Neural progenitor cell (in vitro differentiated cells): ENCODE measurements at regions not wholly inside any gene's neighbourhood (a gene's known extent, or its start where the extent isn't known, plus 50 kb on each side); places are given as distances from the start of the nearest gene placed in this dataset.

Experiments used
- DNase-seq: peaks from one replicate; pipeline ENCODE4 v3.0.0-alpha.2; 2016; ENCODE audit warnings: low spot score
- H2AFZ ChIP-seq: fragments of 200-600 bp; sonication (generic); replicated peaks from 2 replicates; pipeline ENCODE4 v1.6.1; 2016; ENCODE audit warnings: antibody characterized with exemption
- H3F3A ChIP-seq: fragments of 200-600 bp; sonication (generic); 2 replicates; pipeline ENCODE4 v1.6.1; 2016; ENCODE audit warnings: antibody characterized with exemption, low read depth
- H3K27ac ChIP-seq: fragments of 200-600 bp; sonication (generic); 2 replicates; pipeline ENCODE4 v1.5.1; 2016; ENCODE audit warnings: mild to moderate bottlenecking
- H3K27me3 ChIP-seq: fragments of 200-600 bp; sonication (generic); 2 replicates; pipeline ENCODE4 v1.6.1; 2016; ENCODE audit warnings: mild to moderate bottlenecking, moderate library complexity
- H3K36me3 ChIP-seq: fragments of 200-600 bp; sonication (generic); 2 replicates; pipeline ENCODE4 v1.5.1; 2016
- H3K4me1 ChIP-seq: fragments of 200-600 bp; sonication (generic); 2 replicates; pipeline ENCODE4 v1.6.1; 2016; ENCODE audit warnings: mixed run types
- H3K4me2 ChIP-seq: fragments of 200-600 bp; sonication (generic); 2 replicates; pipeline ENCODE4 v1.6.1; 2016
- H3K4me3 ChIP-seq: fragments of 200-600 bp; sonication (generic); 2 replicates; pipeline ENCODE4 v1.5.1; 2016
- H3K79me2 ChIP-seq: fragments of 200-600 bp; sonication (generic); 2 replicates; pipeline ENCODE4 v1.6.1; 2016; ENCODE audit warnings: low read depth
- H3K9ac ChIP-seq: fragments of 200-600 bp; sonication (generic); 2 replicates; pipeline ENCODE4 v1.6.1; 2016
- H3K9me3 ChIP-seq: fragments of 200-600 bp; sonication (generic); 2 replicates; pipeline ENCODE4 v1.5.1; 2016; ENCODE audit warnings: low read depth
- H4K20me1 ChIP-seq: fragments of 200-600 bp; sonication (generic); 2 replicates; pipeline ENCODE4 v1.6.1; 2016; ENCODE audit warnings: low read depth
- H3K27ac Mint-ChIP-seq: 3 replicates; pipeline ENCODE4 v1.8.0; 2021; ENCODE audit warnings: mixed read lengths
- H3K27me3 Mint-ChIP-seq: 2 replicates; pipeline ENCODE4 v1.8.0; 2022; ENCODE audit warnings: low read depth, mild to moderate bottlenecking, inconsistent platforms, moderate library complexity, mixed read lengths; ENCODE audit not compliant: insufficient read depth
- H3K36me3 Mint-ChIP-seq: 3 replicates; pipeline ENCODE4 v1.8.0; 2021; ENCODE audit warnings: mixed read lengths
- H3K4me1 Mint-ChIP-seq: 3 replicates; pipeline ENCODE4 v1.8.0; 2021; ENCODE audit warnings: mixed read lengths
- H3K4me3 Mint-ChIP-seq: 3 replicates; pipeline ENCODE4 v1.8.0; 2021; ENCODE audit warnings: mild to moderate bottlenecking, moderate library complexity, mixed read lengths
- H3K9me3 Mint-ChIP-seq: 3 replicates; pipeline ENCODE4 v1.8.0; 2020; ENCODE audit warnings: mixed read lengths
- CTCF ChIP-seq: fragments of 200-600 bp; sonication (generic); IDR thresholded peaks from 2 replicates; pipeline ENCODE4 v1.5.1; 2017; ENCODE audit warnings: antibody characterized with exemption, mild to moderate bottlenecking
- EZH2 ChIP-seq: fragments of 200-600 bp; sonication (generic); IDR thresholded peaks from 2 replicates; pipeline ENCODE4 v1.6.1; 2017; ENCODE audit warnings: antibody characterized with exemption, mild to moderate bottlenecking, moderate library complexity
- EZH2phosphoT487 ChIP-seq: fragments of 200-600 bp; sonication (generic); IDR thresholded peaks from 2 replicates; pipeline ENCODE4 v1.6.1; 2017; ENCODE audit warnings: antibody characterized with exemption

- no peak for DNase-seq
- TF ChIP-seq CTCF (no peak), EZH2 (no peak), EZH2phosphoT487 (no peak)
- Histone ChIP-seq H3K4me1 (peaks cover 4% of the 10 kb centered on the region), H2AFZ (no peak overlapping the region), H3K79me2 (no peaks in the 10 kb centered on the region), H3K4me2 (no peak overlapping the region), H3K36me3 (no peaks in the 10 kb centered on the region), H3K27ac (no peak overlapping the region), H3K4me3 (no peak overlapping the region), H3F3A (no peaks in the 10 kb centered on the region), H3K27me3 (no peaks in the 10 kb centered on the region), H3K9me3 (no peaks in the 10 kb centered on the region), H3K9ac (no peak overlapping the region), H4K20me1 (no peaks in the 10 kb centered on the region)
- Mint-ChIP-seq H3K27me3 (no peaks in the 10 kb centered on the region), H3K27ac (no peak overlapping the region), H3K4me1 (no peaks in the 10 kb centered on the region), H3K9me3 (no peaks in the 10 kb centered on the region), H3K4me3 (no peak overlapping the region), H3K36me3 (no peaks in the 10 kb centered on the region)
Measured at GRCh38 chr16:59410451-59410850, 676.3 kb upstream of the GOT2 start.

DNA sequence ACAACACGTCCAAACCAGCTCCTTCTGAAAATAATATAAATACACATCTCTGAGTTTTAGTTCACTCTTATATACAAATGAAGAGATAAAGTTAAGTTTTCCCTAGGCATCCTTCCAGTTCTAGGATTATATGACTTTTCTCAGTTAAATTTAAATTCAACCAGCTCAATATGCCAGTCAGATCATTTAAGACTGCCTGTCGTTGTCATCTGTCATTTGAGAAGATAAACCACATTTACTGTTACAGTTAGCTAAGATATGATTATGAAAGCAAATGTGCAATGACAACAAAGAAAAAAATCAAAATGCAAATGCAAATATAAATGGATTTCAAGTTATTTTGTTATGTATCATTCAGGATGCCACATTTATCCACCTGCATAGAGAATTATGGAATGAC lies 671.7 kb upstream of the GOT2 start:
- no peak for DNase-seq
- no peak overlapping the region for H3K9ac ChIP-seq
- no peaks in the 10 kb centered on the region for H4K20me1 ChIP-seq
- H3K27me3 ChIP-seq, result no peaks in the 10 kb centered on the region
- no peak for TF ChIP-seq EZH2
- no peak for TF ChIP-seq CTCF
- no peak for TF ChIP-seq EZH2phosphoT487
- no peak overlapping the region for H3K27ac Mint-ChIP-seq
- H3K79me2 ChIP-seq, result no peaks in the 10 kb centered on the region
- no peaks in the 10 kb centered on the region for H3K36me3 Mint-ChIP-seq
- H3F3A ChIP-seq, result no peaks in the 10 kb centered on the region
- no peaks in the 10 kb centered on the region for H3K9me3 ChIP-seq
- H3K4me3 ChIP-seq, result no peak overlapping the region
- H2AFZ ChIP-seq, result no peak overlapping the region
- H3K9me3 Mint-ChIP-seq, result no peaks in the 10 kb centered on the region
- no peaks in the 10 kb centered on the region for H3K27me3 Mint-ChIP-seq
- H3K4me1 ChIP-seq, result no peaks in the 10 kb centered on the region
- H3K4me3 Mint-ChIP-seq, result no peak overlapping the region
- H3K36me3 ChIP-seq, result no peaks in the 10 kb centered on the region
- H3K27ac ChIP-seq, result no peak overlapping the region
- no peaks in the 10 kb centered on the region for H3K4me1 Mint-ChIP-seq
- H3K4me2 ChIP-seq, result no peak overlapping the region

DNA sequence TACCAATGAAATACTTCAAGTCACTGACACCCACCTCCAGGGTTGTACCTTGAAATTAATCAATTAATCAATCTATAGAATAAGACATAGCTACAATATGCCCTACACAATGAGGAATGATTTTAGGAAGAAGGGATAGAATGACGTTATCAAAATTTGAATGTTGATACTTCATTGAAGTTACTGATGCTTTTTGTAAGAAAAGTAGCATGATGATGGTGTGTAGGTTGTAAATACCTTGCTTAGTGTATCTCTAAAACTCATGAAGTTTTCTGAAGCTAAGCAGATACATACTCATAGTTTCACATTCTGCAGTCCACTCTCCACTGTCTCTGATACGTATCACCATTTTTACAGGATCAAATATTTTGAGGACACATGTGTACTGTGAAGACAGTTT lies 670.4 kb upstream of the GOT2 start:
- H3K9me3 ChIP-seq, result no peaks in the 10 kb centered on the region
- H3K27ac Mint-ChIP-seq, result no peak overlapping the region
- H3K36me3 ChIP-seq, result no peaks in the 10 kb centered on the region
- DNase-seq, result no peak
- H3K27me3 ChIP-seq, result no peaks in the 10 kb centered on the region
- no peaks in the 10 kb centered on the region for H3K27me3 Mint-ChIP-seq
- no peak overlapping the region for H3K4me3 ChIP-seq
- no peak overlapping the region for H2AFZ ChIP-seq
- H3K27ac ChIP-seq, result no peak overlapping the region
- H3K4me1 ChIP-seq, result no peaks in the 10 kb centered on the region
- TF ChIP-seq EZH2, result no peak
- no peaks in the 10 kb centered on the region for H4K20me1 ChIP-seq
- no peaks in the 10 kb centered on the region for H3F3A ChIP-seq
- H3K4me1 Mint-ChIP-seq, result no peaks in the 10 kb centered on the region
- no peak overlapping the region for H3K4me3 Mint-ChIP-seq
- no peak overlapping the region for H3K9ac ChIP-seq
- H3K9me3 Mint-ChIP-seq, result no peaks in the 10 kb centered on the region
- H3K79me2 ChIP-seq, result no peaks in the 10 kb centered on the region
- no peaks in the 10 kb centered on the region for H3K36me3 Mint-ChIP-seq
- H3K4me2 ChIP-seq, result no peak overlapping the region

- Histone ChIP-seq H3K9ac (no peak overlapping the region), H3K4me3 (no peak overlapping the region), H3K36me3 (no peaks in the 10 kb centered on the region), H3K79me2 (no peaks in the 10 kb centered on the region), H4K20me1 (no peaks in the 10 kb centered on the region), H3K4me2 (no peak overlapping the region), H3K27ac (no peak overlapping the region), H3K4me1 (peaks cover 2% of the 10 kb centered on the region), H3K27me3 (no peaks in the 10 kb centered on the region), H3K9me3 (no peaks in the 10 kb centered on the region), H3F3A (no peaks in the 10 kb centered on the region), H2AFZ (no peak overlapping the region)
- TF ChIP-seq EZH2phosphoT487, result no peak
- no peaks in the 10 kb centered on the region for H3K4me1 Mint-ChIP-seq
- H3K27me3 Mint-ChIP-seq, result peaks cover 2% of the 10 kb centered on the region
- H3K4me3 Mint-ChIP-seq, result no peak overlapping the region
- no peaks in the 10 kb centered on the region for H3K9me3 Mint-ChIP-seq
- no peak overlapping the region for H3K27ac Mint-ChIP-seq
- DNase-seq, result no peak
- no peaks in the 10 kb centered on the region for H3K36me3 Mint-ChIP-seq
Measured at GRCh38 chr16:59400830-59401229, 666.7 kb upstream of the GOT2 start.
